SK-N-SH (cell line): ENCODE measurements at regions not wholly inside any gene's neighbourhood (a gene's known extent, or its start where the extent isn't known, plus 50 kb on each side); places are given as distances from the start of the nearest gene placed in this dataset.

Experiments
- EP300 ChIP-seq, 2 experiments: IDR thresholded peaks; 2 replicates each; pipeline versions ENCODE4 v1.4.0 to v1.6.1; 2012; ENCODE audit warnings: borderline replicate concordance in 1 of 2, low read depth in 1 of 2, low read length in 1 of 2
- POLR2AphosphoS5 ChIP-seq: IDR thresholded peaks from 2 replicates; pipeline ENCODE4 v1.6.1; 2012; ENCODE audit warnings: low read depth, low read length
- SIN3A ChIP-seq: IDR thresholded peaks from 2 replicates; pipeline ENCODE4 v1.6.1; 2012; ENCODE audit warnings: low read depth, mild to moderate bottlenecking, low read length, moderate library complexity, borderline replicate concordance
- TF ChIP-seq, protein P1 (sequence below): fragments of 200-600 bp; sonication (generic); IDR thresholded peaks from 2 replicates; pipeline ENCODE4 v1.6.1; 2017; ENCODE audit warnings: antibody characterized with exemption, mild to moderate bottlenecking, moderate library complexity
- TF ChIP-seq, protein P2 (sequence below): IDR thresholded peaks from 2 replicates; pipeline ENCODE4 v1.6.1; 2012; ENCODE audit warnings: mild to moderate bottlenecking, low read depth, low read length, moderate library complexity
- TF ChIP-seq, protein P3 (sequence below): IDR thresholded peaks from 2 replicates; pipeline ENCODE4 v1.4.0; 2012; ENCODE audit warnings: low read depth, borderline replicate concordance
- TF ChIP-seq, protein P4 (sequence below): IDR thresholded peaks from 2 replicates; pipeline ENCODE4 v1.4.0; 2012; ENCODE audit warnings: low read depth, borderline replicate concordance

DNA sequence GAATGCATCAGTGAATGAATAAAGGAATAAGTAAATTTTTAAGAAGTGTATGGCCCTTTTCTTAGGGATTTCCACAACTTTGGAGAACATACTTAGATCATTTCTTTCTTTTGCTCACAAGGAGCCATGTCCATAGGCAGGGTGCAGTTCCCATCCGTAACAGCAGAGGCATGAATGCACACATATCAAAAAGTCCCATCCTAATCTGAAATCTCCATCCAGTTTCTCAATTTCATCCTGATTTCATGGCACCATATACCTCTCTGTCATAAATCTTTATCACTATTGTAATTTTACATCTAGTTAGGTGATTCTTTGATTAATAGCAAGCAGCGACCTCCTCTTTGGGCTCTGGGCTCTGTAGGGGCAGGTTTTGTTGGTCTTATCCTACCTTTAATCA is 359.2 kb downstream of the RRAGC start:
- TF ChIP-seq, protein P1, sequence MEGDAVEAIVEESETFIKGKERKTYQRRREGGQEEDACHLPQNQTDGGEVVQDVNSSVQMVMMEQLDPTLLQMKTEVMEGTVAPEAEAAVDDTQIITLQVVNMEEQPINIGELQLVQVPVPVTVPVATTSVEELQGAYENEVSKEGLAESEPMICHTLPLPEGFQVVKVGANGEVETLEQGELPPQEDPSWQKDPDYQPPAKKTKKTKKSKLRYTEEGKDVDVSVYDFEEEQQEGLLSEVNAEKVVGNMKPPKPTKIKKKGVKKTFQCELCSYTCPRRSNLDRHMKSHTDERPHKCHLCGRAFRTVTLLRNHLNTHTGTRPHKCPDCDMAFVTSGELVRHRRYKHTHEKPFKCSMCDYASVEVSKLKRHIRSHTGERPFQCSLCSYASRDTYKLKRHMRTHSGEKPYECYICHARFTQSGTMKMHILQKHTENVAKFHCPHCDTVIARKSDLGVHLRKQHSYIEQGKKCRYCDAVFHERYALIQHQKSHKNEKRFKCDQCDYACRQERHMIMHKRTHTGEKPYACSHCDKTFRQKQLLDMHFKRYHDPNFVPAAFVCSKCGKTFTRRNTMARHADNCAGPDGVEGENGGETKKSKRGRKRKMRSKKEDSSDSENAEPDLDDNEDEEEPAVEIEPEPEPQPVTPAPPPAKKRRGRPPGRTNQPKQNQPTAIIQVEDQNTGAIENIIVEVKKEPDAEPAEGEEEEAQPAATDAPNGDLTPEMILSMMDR = peak; percentile 48
- no peak for TF ChIP-seq EP300 (IDR thresholded peaks at IDR 0.05; ENCODE audit: borderline replicate concordance in 1 of 2, low read depth in 1 of 2, low read length in 1 of 2)
- TF ChIP-seq SIN3A = no peak
- TF ChIP-seq, protein P2, sequence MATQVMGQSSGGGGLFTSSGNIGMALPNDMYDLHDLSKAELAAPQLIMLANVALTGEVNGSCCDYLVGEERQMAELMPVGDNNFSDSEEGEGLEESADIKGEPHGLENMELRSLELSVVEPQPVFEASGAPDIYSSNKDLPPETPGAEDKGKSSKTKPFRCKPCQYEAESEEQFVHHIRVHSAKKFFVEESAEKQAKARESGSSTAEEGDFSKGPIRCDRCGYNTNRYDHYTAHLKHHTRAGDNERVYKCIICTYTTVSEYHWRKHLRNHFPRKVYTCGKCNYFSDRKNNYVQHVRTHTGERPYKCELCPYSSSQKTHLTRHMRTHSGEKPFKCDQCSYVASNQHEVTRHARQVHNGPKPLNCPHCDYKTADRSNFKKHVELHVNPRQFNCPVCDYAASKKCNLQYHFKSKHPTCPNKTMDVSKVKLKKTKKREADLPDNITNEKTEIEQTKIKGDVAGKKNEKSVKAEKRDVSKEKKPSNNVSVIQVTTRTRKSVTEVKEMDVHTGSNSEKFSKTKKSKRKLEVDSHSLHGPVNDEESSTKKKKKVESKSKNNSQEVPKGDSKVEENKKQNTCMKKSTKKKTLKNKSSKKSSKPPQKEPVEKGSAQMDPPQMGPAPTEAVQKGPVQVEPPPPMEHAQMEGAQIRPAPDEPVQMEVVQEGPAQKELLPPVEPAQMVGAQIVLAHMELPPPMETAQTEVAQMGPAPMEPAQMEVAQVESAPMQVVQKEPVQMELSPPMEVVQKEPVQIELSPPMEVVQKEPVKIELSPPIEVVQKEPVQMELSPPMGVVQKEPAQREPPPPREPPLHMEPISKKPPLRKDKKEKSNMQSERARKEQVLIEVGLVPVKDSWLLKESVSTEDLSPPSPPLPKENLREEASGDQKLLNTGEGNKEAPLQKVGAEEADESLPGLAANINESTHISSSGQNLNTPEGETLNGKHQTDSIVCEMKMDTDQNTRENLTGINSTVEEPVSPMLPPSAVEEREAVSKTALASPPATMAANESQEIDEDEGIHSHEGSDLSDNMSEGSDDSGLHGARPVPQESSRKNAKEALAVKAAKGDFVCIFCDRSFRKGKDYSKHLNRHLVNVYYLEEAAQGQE = no peak
- TF ChIP-seq, protein P3, sequence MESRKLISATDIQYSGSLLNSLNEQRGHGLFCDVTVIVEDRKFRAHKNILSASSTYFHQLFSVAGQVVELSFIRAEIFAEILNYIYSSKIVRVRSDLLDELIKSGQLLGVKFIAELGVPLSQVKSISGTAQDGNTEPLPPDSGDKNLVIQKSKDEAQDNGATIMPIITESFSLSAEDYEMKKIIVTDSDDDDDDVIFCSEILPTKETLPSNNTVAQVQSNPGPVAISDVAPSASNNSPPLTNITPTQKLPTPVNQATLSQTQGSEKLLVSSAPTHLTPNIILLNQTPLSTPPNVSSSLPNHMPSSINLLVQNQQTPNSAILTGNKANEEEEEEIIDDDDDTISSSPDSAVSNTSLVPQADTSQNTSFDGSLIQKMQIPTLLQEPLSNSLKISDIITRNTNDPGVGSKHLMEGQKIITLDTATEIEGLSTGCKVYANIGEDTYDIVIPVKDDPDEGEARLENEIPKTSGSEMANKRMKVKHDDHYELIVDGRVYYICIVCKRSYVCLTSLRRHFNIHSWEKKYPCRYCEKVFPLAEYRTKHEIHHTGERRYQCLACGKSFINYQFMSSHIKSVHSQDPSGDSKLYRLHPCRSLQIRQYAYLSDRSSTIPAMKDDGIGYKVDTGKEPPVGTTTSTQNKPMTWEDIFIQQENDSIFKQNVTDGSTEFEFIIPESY = no peak
- TF ChIP-seq, protein P4, sequence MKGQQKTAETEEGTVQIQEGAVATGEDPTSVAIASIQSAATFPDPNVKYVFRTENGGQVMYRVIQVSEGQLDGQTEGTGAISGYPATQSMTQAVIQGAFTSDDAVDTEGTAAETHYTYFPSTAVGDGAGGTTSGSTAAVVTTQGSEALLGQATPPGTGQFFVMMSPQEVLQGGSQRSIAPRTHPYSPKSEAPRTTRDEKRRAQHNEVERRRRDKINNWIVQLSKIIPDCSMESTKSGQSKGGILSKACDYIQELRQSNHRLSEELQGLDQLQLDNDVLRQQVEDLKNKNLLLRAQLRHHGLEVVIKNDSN = no peak
- no peak for TF ChIP-seq POLR2AphosphoS5
